MM.1S (cell line): ENCODE measurements at regions not wholly inside any gene's neighbourhood (a gene's known extent, or its start where the extent isn't known, plus 50 kb on each side); places are given as distances from the start of the nearest gene placed in this dataset.

Source experiments
- EZH2phosphoT487 ChIP-seq: fragments of 300-600 bp; sonication (generic); IDR thresholded peaks from 2 replicates; pipeline ENCODE4 v1.6.1; 2018; ENCODE audit warnings: antibody characterized with exemption, low read length
- TF ChIP-seq, protein P1 (sequence below): fragments of 300-600 bp; sonication (generic); IDR thresholded peaks from 2 replicates; pipeline ENCODE4 v1.5.1; 2016; ENCODE audit warnings: antibody characterized with exemption, low read length, mixed read lengths

DNA sequence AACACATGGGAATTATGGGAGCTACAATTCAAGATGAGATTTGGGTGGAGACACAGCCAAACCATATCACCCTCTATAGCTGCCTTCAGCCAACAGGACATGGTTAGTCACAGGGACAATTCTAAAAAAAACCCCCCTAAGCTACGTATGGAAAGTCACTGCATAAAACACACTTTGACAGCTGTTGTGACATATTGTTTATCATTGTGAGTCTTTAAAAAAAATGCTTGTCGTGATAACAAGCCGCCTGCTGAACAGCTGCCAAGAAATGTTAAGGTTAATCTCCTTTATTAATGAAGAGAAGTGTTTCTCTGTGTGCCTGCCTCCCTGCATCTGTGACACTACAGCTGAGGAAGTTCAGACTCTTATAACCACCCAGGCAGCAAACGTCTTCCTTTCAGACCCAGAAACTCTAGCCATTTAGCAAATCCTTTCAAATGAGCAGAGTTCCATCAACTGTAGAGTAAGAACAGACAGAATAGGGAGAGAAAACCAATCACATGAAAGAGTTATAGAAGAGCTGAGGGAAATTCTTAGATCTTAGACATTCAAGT is 1459.6 kb upstream of the TMEM132C start:
- TF ChIP-seq EZH2phosphoT487 = no peak
- TF ChIP-seq, protein P1, sequence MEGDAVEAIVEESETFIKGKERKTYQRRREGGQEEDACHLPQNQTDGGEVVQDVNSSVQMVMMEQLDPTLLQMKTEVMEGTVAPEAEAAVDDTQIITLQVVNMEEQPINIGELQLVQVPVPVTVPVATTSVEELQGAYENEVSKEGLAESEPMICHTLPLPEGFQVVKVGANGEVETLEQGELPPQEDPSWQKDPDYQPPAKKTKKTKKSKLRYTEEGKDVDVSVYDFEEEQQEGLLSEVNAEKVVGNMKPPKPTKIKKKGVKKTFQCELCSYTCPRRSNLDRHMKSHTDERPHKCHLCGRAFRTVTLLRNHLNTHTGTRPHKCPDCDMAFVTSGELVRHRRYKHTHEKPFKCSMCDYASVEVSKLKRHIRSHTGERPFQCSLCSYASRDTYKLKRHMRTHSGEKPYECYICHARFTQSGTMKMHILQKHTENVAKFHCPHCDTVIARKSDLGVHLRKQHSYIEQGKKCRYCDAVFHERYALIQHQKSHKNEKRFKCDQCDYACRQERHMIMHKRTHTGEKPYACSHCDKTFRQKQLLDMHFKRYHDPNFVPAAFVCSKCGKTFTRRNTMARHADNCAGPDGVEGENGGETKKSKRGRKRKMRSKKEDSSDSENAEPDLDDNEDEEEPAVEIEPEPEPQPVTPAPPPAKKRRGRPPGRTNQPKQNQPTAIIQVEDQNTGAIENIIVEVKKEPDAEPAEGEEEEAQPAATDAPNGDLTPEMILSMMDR = no peak
